H9 (cell line): ENCODE measurements at regions not wholly inside any gene's neighbourhood (a gene's known extent, or its start where the extent isn't known, plus 50 kb on each side); places are given as distances from the start of the nearest gene placed in this dataset.

Experiments used
- DNase-seq: peaks from one replicate; pipeline ENCODE4 v3.0.0-alpha.2; 2017
- H2AFZ ChIP-seq: one replicate; pipeline ENCODE4 v1.6.1; 2013; ENCODE audit warnings: mild to moderate bottlenecking, low read length, control low read depth, moderate library complexity
- H2AK5ac ChIP-seq: 2 replicates; pipeline ENCODE4 v1.6.1; 2013; ENCODE audit warnings: low read length, control low read depth, mixed read lengths; ENCODE audit not compliant: insufficient read length
- H2BK120ac ChIP-seq: one replicate; pipeline ENCODE4 v1.6.1; 2013; ENCODE audit warnings: low read depth, mild to moderate bottlenecking, low read length, control low read depth, inconsistent platforms; ENCODE audit not compliant: poor library complexity, severe bottlenecking
- H2BK12ac ChIP-seq: 2 replicates; pipeline ENCODE4 v1.6.1; 2013; ENCODE audit warnings: low read length, control low read depth, mixed read lengths, low read depth; ENCODE audit not compliant: insufficient read length
- H2BK15ac ChIP-seq: 2 replicates; pipeline ENCODE4 v1.6.1; 2013; ENCODE audit warnings: low read depth, low read length, control low read depth
- H2BK20ac ChIP-seq: one replicate; pipeline ENCODE4 v1.6.1; 2013; ENCODE audit warnings: low read depth, mild to moderate bottlenecking, low read length, control low read depth, inconsistent platforms; ENCODE audit not compliant: poor library complexity, severe bottlenecking
- H2BK5ac ChIP-seq: 2 replicates; pipeline ENCODE4 v1.6.1; 2013; ENCODE audit warnings: low read length, control low read depth, mixed read lengths; ENCODE audit not compliant: insufficient read length
- H3K14ac ChIP-seq: 2 replicates; pipeline ENCODE4 v1.6.1; 2013; ENCODE audit warnings: low read length, control low read depth; ENCODE audit not compliant: insufficient read depth
- H3K18ac ChIP-seq: 2 replicates; pipeline ENCODE4 v1.6.1; 2013; ENCODE audit warnings: low read depth, mild to moderate bottlenecking, mixed read lengths, low read length, control low read depth; ENCODE audit not compliant: insufficient read length
- H3K23ac ChIP-seq: 2 replicates; pipeline ENCODE4 v1.6.1; 2013; ENCODE audit warnings: low read length, control low read depth, mixed read lengths, low read depth; ENCODE audit not compliant: insufficient read length
- H3K23me2 ChIP-seq: 2 replicates; pipeline ENCODE4 v1.6.1; 2013; ENCODE audit warnings: low read depth, mild to moderate bottlenecking, mixed read lengths, low read length, control low read depth; ENCODE audit not compliant: insufficient read length, poor library complexity, severe bottlenecking
- H3K27ac ChIP-seq: 2 replicates; pipeline ENCODE4 v1.5.1; 2013; ENCODE audit warnings: low read length, control low read depth, mixed read lengths, low read depth; ENCODE audit not compliant: insufficient read length
- H3K27me3 ChIP-seq: 2 replicates; pipeline ENCODE4 v1.6.1; 2013; ENCODE audit warnings: low read length, control low read depth, inconsistent platforms; ENCODE audit not compliant: insufficient read depth
- H3K4ac ChIP-seq: 2 replicates; pipeline ENCODE4 v1.6.1; 2013; ENCODE audit warnings: low read depth, mild to moderate bottlenecking, control low read depth, inconsistent platforms, low read length, moderate library complexity
- H3K4me1 ChIP-seq: 2 replicates; pipeline ENCODE4 v1.6.1; 2013; ENCODE audit warnings: low read length, control low read depth, inconsistent platforms; ENCODE audit not compliant: insufficient read depth
- H3K4me2 ChIP-seq: 2 replicates; pipeline ENCODE4 v1.6.1; 2013; ENCODE audit warnings: low read length, control low read depth, mixed read lengths; ENCODE audit not compliant: insufficient read length, insufficient read depth
- H3K56ac ChIP-seq: 2 replicates; pipeline ENCODE4 v1.6.1; 2013; ENCODE audit warnings: low read depth, mild to moderate bottlenecking, mixed read lengths, low read length, control low read depth; ENCODE audit not compliant: insufficient read length
- H3K79me1 ChIP-seq: 2 replicates; pipeline ENCODE4 v1.6.1; 2013; ENCODE audit warnings: low read depth, mild to moderate bottlenecking, moderate library complexity, low read length, control low read depth, inconsistent platforms; ENCODE audit not compliant: insufficient read depth, poor library complexity, severe bottlenecking
- H3K79me2 ChIP-seq: 2 replicates; pipeline ENCODE4 v1.6.1; 2013; ENCODE audit warnings: low read length, control low read depth, inconsistent platforms; ENCODE audit not compliant: insufficient read depth
- H3K9ac ChIP-seq: 2 replicates; pipeline ENCODE4 v1.6.1; 2013; ENCODE audit warnings: low read length, control low read depth, mixed read lengths; ENCODE audit not compliant: insufficient read length; ENCODE audit errors: extremely low read depth
- H3K9me3 ChIP-seq: one replicate; pipeline ENCODE4 v1.6.1; 2013; ENCODE audit warnings: low read depth, low read length, inconsistent platforms; ENCODE audit not compliant: control insufficient read depth
- H3T11ph ChIP-seq: one replicate; pipeline ENCODE4 v1.6.1; 2013; ENCODE audit warnings: mild to moderate bottlenecking, low read length, control low read depth, inconsistent platforms
- H4K20me1 ChIP-seq: one replicate; pipeline ENCODE4 v1.6.1; 2013; ENCODE audit not compliant: control insufficient read depth, insufficient read length, insufficient read depth
- H4K5ac ChIP-seq: 2 replicates; pipeline ENCODE4 v1.6.1; 2013; ENCODE audit warnings: low read depth, mild to moderate bottlenecking, mixed read lengths, low read length, control low read depth; ENCODE audit not compliant: insufficient read length
- H4K8ac ChIP-seq: replicated peaks from 2 replicates; pipeline ENCODE4 v1.6.1; 2013; ENCODE audit warnings: low read length, control low read depth, mixed read lengths, low read depth; ENCODE audit not compliant: insufficient read length
- H4K91ac ChIP-seq: 2 replicates; pipeline ENCODE4 v1.6.1; 2013; ENCODE audit warnings: low read depth, mild to moderate bottlenecking, moderate library complexity, mixed read lengths, low read length, control low read depth; ENCODE audit not compliant: insufficient read length
- H3K27ac Mint-ChIP-seq, 3 experiments: 2 replicates in 2 of 3; 3 replicates in 1 of 3; pipeline ENCODE4 v1.8.0; 2020 to 2021; ENCODE audit warnings: mixed read lengths in 3 of 3, mild to moderate bottlenecking in 1 of 3, moderate library complexity in 1 of 3
- H3K27me3 Mint-ChIP-seq: 2 replicates; pipeline ENCODE4 v1.8.0; 2021; ENCODE audit warnings: low read depth, mild to moderate bottlenecking, moderate library complexity, mixed read lengths
- H3K36me3 Mint-ChIP-seq, 3 experiments: 2 replicates in 2 of 3; 3 replicates in 1 of 3; pipeline ENCODE4 v1.8.0; 2020 to 2021; ENCODE audit warnings: low read depth in 3 of 3, mixed read lengths in 3 of 3; ENCODE audit not compliant: insufficient read depth in 1 of 3
- H3K4me1 Mint-ChIP-seq, 2 experiments: 2 replicates each; pipeline ENCODE4 v1.8.0; 2020; ENCODE audit warnings: mixed read lengths in 2 of 2
- H3K4me3 Mint-ChIP-seq, 2 experiments: 2 replicates in 1 of 2; 3 replicates in 1 of 2; pipeline ENCODE4 v1.8.0; 2020 to 2021; ENCODE audit warnings: mild to moderate bottlenecking in 2 of 2, mixed read lengths in 2 of 2, moderate library complexity in 1 of 2
- H3K9me3 Mint-ChIP-seq, 2 experiments: 2 replicates in 1 of 2; 3 replicates in 1 of 2; pipeline ENCODE4 v1.8.0; 2020; ENCODE audit warnings: mild to moderate bottlenecking in 2 of 2, mixed read lengths in 2 of 2, moderate library complexity in 1 of 2
- WGBS: extraction: QIAGEN DNeasy Blood & Tissue Kit; methylation state at CpG from one replicate; pipeline ENCODE4 v1.1.7; 2013; ENCODE audit warnings: missing lambda C conversion rate, low lambda C conversion rate, mixed read lengths; ENCODE audit not compliant: insufficient read length; ENCODE audit errors: extremely low coverage; 5-methylcytosine and 5-hydroxymethylcytosine counted together
- TF ChIP-seq, protein P1 (sequence below): fragments of 200-600 bp; sonication (generic); conservative IDR thresholded peaks from 3 replicates; pipeline ENCODE4 v1.8.0; 2021; ENCODE audit warnings: antibody characterized with exemption, mild to moderate bottlenecking

DNA sequence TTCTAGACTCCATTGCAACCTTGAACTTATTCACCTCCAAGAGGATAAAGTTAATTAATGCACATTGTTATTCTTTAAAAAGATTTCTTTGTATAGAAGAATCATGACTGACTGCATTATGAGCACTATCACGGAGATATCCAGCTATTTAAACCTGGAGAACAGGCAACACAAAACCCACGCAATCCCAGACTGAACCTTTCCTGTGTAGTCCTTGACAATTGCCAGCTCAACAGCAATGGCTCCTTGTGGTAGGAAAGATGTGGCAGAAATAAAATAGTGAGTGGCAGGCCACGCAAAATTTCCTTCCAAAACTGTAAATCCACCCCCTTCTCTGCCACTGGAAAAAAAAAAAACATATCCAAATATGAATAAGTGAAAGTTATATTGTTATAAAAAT, 573.7 kb downstream of the EPHB1 start:
- Histone ChIP-seq H3K9me3 (no peaks in the 10 kb centered on the region), H2BK5ac (no peak overlapping the region), H3K4ac (no peak overlapping the region), H2BK120ac (no peak overlapping the region), H3K56ac (no peak overlapping the region), H3T11ph (no peak overlapping the region), H3K4me2 (no peak overlapping the region), H2AFZ (no peak overlapping the region), H3K23me2 (no peaks in the 10 kb centered on the region), H4K20me1 (no peaks in the 10 kb centered on the region), H3K27ac (no peak overlapping the region), H3K14ac (no peak overlapping the region), H2BK15ac (no peak overlapping the region), H3K23ac (no peak overlapping the region), H4K91ac (no peak overlapping the region), H2AK5ac (no peak overlapping the region), H3K79me1 (no peaks in the 10 kb centered on the region), H3K4me1 (peaks cover 2% of the 10 kb centered on the region; the same call in 1 of the 2 replicates), H2BK20ac (no peak overlapping the region), H3K27me3 (no peaks in the 10 kb centered on the region), H3K79me2 (no peaks in the 10 kb centered on the region), H4K8ac (no peak overlapping the region), H3K9ac (no peak overlapping the region), H4K5ac (no peak overlapping the region), H2BK12ac (no peak overlapping the region), H3K18ac (no peak overlapping the region)
- no peaks in the 10 kb centered on the region; a peak in 1 of 7 replicates for H3K36me3 Mint-ChIP-seq
- no peak for DNase-seq
- peaks cover 5 to 23% of the 10 kb centered on the region in 2 experiments for H3K4me1 Mint-ChIP-seq
- TF ChIP-seq, protein P1, sequence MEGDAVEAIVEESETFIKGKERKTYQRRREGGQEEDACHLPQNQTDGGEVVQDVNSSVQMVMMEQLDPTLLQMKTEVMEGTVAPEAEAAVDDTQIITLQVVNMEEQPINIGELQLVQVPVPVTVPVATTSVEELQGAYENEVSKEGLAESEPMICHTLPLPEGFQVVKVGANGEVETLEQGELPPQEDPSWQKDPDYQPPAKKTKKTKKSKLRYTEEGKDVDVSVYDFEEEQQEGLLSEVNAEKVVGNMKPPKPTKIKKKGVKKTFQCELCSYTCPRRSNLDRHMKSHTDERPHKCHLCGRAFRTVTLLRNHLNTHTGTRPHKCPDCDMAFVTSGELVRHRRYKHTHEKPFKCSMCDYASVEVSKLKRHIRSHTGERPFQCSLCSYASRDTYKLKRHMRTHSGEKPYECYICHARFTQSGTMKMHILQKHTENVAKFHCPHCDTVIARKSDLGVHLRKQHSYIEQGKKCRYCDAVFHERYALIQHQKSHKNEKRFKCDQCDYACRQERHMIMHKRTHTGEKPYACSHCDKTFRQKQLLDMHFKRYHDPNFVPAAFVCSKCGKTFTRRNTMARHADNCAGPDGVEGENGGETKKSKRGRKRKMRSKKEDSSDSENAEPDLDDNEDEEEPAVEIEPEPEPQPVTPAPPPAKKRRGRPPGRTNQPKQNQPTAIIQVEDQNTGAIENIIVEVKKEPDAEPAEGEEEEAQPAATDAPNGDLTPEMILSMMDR, result no peak
- no peak overlapping the region for H3K27ac Mint-ChIP-seq
- no peak overlapping the region for H3K4me3 Mint-ChIP-seq
- H3K9me3 Mint-ChIP-seq, result no peaks in the 10 kb centered on the region
- H3K27me3 Mint-ChIP-seq, result no peaks in the 10 kb centered on the region
- WGBS, result no CpG with 5 or more reads among the region's 3 CpGs
